ENCODE measurements at regions not wholly inside any gene's neighbourhood (a gene's known extent, or its start where the extent isn't known, plus 50 kb on each side); places are given as distances from the start of the nearest gene placed in this dataset.

GRCh38 chr6:56744528-56744927, 101.8 kb upstream of the DST start:
- TF ChIP-seq, protein P1, sequence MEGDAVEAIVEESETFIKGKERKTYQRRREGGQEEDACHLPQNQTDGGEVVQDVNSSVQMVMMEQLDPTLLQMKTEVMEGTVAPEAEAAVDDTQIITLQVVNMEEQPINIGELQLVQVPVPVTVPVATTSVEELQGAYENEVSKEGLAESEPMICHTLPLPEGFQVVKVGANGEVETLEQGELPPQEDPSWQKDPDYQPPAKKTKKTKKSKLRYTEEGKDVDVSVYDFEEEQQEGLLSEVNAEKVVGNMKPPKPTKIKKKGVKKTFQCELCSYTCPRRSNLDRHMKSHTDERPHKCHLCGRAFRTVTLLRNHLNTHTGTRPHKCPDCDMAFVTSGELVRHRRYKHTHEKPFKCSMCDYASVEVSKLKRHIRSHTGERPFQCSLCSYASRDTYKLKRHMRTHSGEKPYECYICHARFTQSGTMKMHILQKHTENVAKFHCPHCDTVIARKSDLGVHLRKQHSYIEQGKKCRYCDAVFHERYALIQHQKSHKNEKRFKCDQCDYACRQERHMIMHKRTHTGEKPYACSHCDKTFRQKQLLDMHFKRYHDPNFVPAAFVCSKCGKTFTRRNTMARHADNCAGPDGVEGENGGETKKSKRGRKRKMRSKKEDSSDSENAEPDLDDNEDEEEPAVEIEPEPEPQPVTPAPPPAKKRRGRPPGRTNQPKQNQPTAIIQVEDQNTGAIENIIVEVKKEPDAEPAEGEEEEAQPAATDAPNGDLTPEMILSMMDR (IDR thresholded peaks at IDR 0.05) = no peak
- no peak for TF ChIP-seq POLR2A (IDR thresholded peaks at IDR 0.05)

Data from thyroid gland (tissue), 4 donors.